ENCODE measurements at regions not wholly inside any gene's neighbourhood (a gene's known extent, or its start where the extent isn't known, plus 50 kb on each side); places are given as distances from the start of the nearest gene placed in this dataset.

- Histone ChIP-seq H4K5ac (ENCODE audit: low read length) (no peak overlapping the region), H3K4me2 (ENCODE audit: low read length) (no peak overlapping the region), H2AK5ac (ENCODE audit: low read length) (no peak overlapping the region), H2BK5ac (ENCODE audit: low read length) (no peak overlapping the region), H3K79me2 (ENCODE audit: control insufficient read depth, insufficient read depth, low read length) (no peaks in the 10 kb centered on the region), H3K4me1 (ENCODE audit: control insufficient read depth, low read depth, low read length) (peaks cover 2% of the 10 kb centered on the region), H3K4ac (ENCODE audit: low read depth, low read length) (no peak overlapping the region), H2BK15ac (replicated peaks; ENCODE audit: low read depth) (no peak overlapping the region), H3K9ac (ENCODE audit: low read length) (no peak overlapping the region), H3K4me3 (ENCODE audit: low read length) (no peak overlapping the region), H3K18ac (ENCODE audit: low read length) (no peak overlapping the region), H4K8ac (ENCODE audit: low read depth, low read length) (no peak overlapping the region), H3K23ac (ENCODE audit: low read length) (no peak overlapping the region), H3K36me3 (ENCODE audit: control insufficient read depth, insufficient read depth, low read length) (no peaks in the 10 kb centered on the region), H3K27me3 (ENCODE audit: insufficient read depth, low read length, poor library complexity) (no peaks in the 10 kb centered on the region), H3K27ac (ENCODE audit: low read depth, low read length) (no peak overlapping the region), H2BK120ac (ENCODE audit: low read depth, low read length) (no peak overlapping the region), H3K56ac (ENCODE audit: low read length) (no peak overlapping the region), H3K79me1 (ENCODE audit: low read length) (no peaks in the 10 kb centered on the region)
- no peak for DNase-seq
These were observed 503.4 kb downstream of the PLXNA4 start for GRCh38 chr7:132072873-132073272.

- H2BK5ac ChIP-seq (ENCODE audit: low read length): no peak overlapping the region
- H3K36me3 ChIP-seq (ENCODE audit: control insufficient read depth, insufficient read depth, low read length): no peaks in the 10 kb centered on the region
- no peak overlapping the region for H4K8ac ChIP-seq (ENCODE audit: low read depth, low read length)
- no peak overlapping the region for H3K4me3 ChIP-seq (ENCODE audit: low read length)
- H3K79me1 ChIP-seq (ENCODE audit: low read length): no peaks in the 10 kb centered on the region
- no peak overlapping the region for H3K23ac ChIP-seq (ENCODE audit: low read length)
- H4K5ac ChIP-seq (ENCODE audit: low read length): no peak overlapping the region
- H2AK5ac ChIP-seq (ENCODE audit: low read length): no peak overlapping the region
- peaks cover 2% of the 10 kb centered on the region for H3K4me1 ChIP-seq (ENCODE audit: control insufficient read depth, low read depth, low read length)
- H3K27me3 ChIP-seq (ENCODE audit: insufficient read depth, low read length, poor library complexity): no peaks in the 10 kb centered on the region
- H3K18ac ChIP-seq (ENCODE audit: low read length): no peak overlapping the region
- H3K4me2 ChIP-seq (ENCODE audit: low read length): no peak overlapping the region
- H2BK120ac ChIP-seq (ENCODE audit: low read depth, low read length): no peak overlapping the region
- no CpG with 5 or more reads among the region's 4 CpGs for WGBS (ENCODE audit: extremely low coverage, insufficient coverage, low lambda C conversion rate)
- H3K4ac ChIP-seq (ENCODE audit: low read depth, low read length): no peak overlapping the region
- no peak overlapping the region for H3K56ac ChIP-seq (ENCODE audit: low read length)
- H3K79me2 ChIP-seq (ENCODE audit: control insufficient read depth, insufficient read depth, low read length): no peaks in the 10 kb centered on the region
- no peak overlapping the region for H3K9ac ChIP-seq (ENCODE audit: low read length)
- no peak overlapping the region for H3K27ac ChIP-seq (ENCODE audit: low read depth, low read length)
- no peak for DNase-seq
- H2BK15ac ChIP-seq (replicated peaks; ENCODE audit: low read depth): no peak overlapping the region
These were observed 504.1 kb downstream of the PLXNA4 start for GRCh38 chr7:132072165-132072564.

DNA sequence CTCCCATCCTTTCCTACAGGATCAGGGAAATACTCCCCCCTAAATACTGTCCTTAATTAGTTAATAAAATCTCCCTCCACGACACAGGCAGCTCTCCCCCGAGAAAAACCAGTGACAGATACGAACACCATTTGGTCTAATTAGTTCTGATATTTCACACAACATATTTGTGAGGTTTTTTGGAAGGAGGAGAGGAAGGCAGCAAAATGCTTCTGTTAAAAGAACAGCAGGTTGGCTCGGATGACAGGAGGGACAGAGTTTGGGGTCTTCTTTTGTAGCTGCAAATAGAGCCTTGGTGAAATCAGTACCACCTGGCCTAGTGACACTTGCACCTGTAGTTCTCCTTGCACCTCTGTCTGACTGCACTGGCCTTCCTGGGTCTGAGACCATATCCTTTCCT lies 507.0 kb downstream of the PLXNA4 start:
- WGBS (ENCODE audit: extremely low coverage, insufficient coverage, low lambda C conversion rate): no CpG with 5 or more reads among the region's 4 CpGs
- Histone ChIP-seq H3K18ac (ENCODE audit: low read length) (no peak overlapping the region), H3K36me3 (ENCODE audit: control insufficient read depth, insufficient read depth, low read length) (no peaks in the 10 kb centered on the region), H2AK5ac (ENCODE audit: low read length) (no peak overlapping the region), H3K27ac (ENCODE audit: low read depth, low read length) (no peak overlapping the region), H3K4me1 (ENCODE audit: control insufficient read depth, low read depth, low read length) (no peaks in the 10 kb centered on the region), H3K4me2 (ENCODE audit: low read length) (no peak overlapping the region), H3K56ac (ENCODE audit: low read length) (no peak overlapping the region), H4K8ac (ENCODE audit: low read depth, low read length) (no peak overlapping the region), H2BK5ac (ENCODE audit: low read length) (no peak overlapping the region), H3K79me2 (ENCODE audit: control insufficient read depth, insufficient read depth, low read length) (no peaks in the 10 kb centered on the region), H2BK15ac (replicated peaks; ENCODE audit: low read depth) (no peak overlapping the region), H3K79me1 (ENCODE audit: low read length) (no peaks in the 10 kb centered on the region), H3K27me3 (ENCODE audit: insufficient read depth, low read length, poor library complexity) (no peaks in the 10 kb centered on the region), H3K23ac (ENCODE audit: low read length) (no peak overlapping the region), H4K5ac (ENCODE audit: low read length) (no peak overlapping the region), H2BK120ac (ENCODE audit: low read depth, low read length) (no peak overlapping the region), H3K4me3 (ENCODE audit: low read length) (no peak overlapping the region), H3K4ac (ENCODE audit: low read depth, low read length) (no peak overlapping the region), H3K9ac (ENCODE audit: low read length) (no peak overlapping the region)
- no peak for DNase-seq

DNA sequence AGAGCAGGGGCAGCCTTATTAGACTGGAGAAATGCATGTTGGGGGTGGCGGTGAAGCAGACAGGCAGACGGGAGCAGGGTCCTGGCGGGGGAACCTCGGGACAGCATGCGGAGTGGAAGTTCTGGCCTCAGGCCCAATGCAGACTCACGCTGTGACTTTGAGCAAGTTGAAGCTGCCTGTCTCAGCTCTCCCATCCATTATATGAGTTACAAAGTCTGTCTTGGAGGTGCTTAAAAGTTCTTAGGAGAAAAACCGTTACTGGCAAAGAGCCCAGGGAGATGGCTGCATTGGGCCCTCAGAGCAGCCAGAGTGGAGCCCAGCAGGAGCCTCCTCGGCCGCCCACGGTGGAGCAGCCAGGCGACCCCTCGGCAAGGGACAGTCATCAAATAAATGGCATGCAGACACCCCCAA lies 509.5 kb downstream of the PLXNA4 start:
- H3K4me3 ChIP-seq (ENCODE audit: low read length): no peak overlapping the region
- H4K5ac ChIP-seq (ENCODE audit: low read length): no peak overlapping the region
- WGBS (ENCODE audit: extremely low coverage, insufficient coverage, low lambda C conversion rate): no CpG with 5 or more reads among the region's 12 CpGs
- no peak overlapping the region for H3K56ac ChIP-seq (ENCODE audit: low read length)
- no peaks in the 10 kb centered on the region for H3K79me2 ChIP-seq (ENCODE audit: control insufficient read depth, insufficient read depth, low read length)
- H3K4ac ChIP-seq (ENCODE audit: low read depth, low read length): no peak overlapping the region
- no peaks in the 10 kb centered on the region for H3K27me3 ChIP-seq (ENCODE audit: insufficient read depth, low read length, poor library complexity)
- H3K79me1 ChIP-seq (ENCODE audit: low read length): no peaks in the 10 kb centered on the region
- H3K9ac ChIP-seq (ENCODE audit: low read length): no peak overlapping the region
- no peak overlapping the region for H2BK5ac ChIP-seq (ENCODE audit: low read length)
- no peak overlapping the region for H2AK5ac ChIP-seq (ENCODE audit: low read length)
- no peaks in the 10 kb centered on the region for H3K4me1 ChIP-seq (ENCODE audit: control insufficient read depth, low read depth, low read length)
- H2BK15ac ChIP-seq (replicated peaks; ENCODE audit: low read depth): no peak overlapping the region
- H3K18ac ChIP-seq (ENCODE audit: low read length): no peak overlapping the region
- H3K4me2 ChIP-seq (ENCODE audit: low read length): no peak overlapping the region
- no peak overlapping the region for H2BK120ac ChIP-seq (ENCODE audit: low read depth, low read length)
- no peak overlapping the region for H4K8ac ChIP-seq (ENCODE audit: low read depth, low read length)
- no peak for DNase-seq
- no peak overlapping the region for H3K27ac ChIP-seq (ENCODE audit: low read depth, low read length)
- H3K23ac ChIP-seq (ENCODE audit: low read length): no peak overlapping the region
- no peaks in the 10 kb centered on the region for H3K36me3 ChIP-seq (ENCODE audit: control insufficient read depth, insufficient read depth, low read length)

DNA sequence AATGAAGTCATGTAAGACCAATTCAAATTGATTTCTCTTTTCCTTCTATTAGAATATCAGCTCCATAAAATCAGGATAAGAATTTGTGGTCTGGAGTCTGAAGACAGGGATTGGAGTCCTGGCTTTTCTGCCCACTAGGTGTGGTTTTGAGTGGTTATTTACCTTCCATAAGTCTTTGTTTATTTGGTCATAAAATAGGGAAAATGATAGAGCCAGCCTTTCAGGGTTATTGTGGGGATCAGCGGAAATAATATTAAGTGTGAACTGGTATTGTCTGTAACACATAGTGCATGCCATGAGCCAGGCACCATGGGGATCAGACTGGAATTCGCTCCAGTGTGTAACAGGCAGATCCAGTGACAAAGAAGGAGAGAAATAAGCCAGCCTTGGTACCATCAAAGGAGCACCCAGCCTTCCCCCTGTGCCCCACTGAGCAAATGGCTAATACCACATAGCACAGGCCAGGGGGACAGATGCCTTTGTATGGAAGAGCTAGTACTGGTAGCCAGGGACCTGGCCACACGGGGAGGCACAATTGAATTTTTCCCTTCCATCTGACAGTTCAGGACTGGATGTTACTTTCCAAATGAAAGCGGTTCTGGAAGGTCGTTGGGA lies 509.7 kb upstream of the PODXL start:
- H3K27ac ChIP-seq (ENCODE audit: low read depth, low read length): no peak overlapping the region
- H3K23ac ChIP-seq (ENCODE audit: low read length): no peak overlapping the region
- WGBS (ENCODE audit: extremely low coverage, insufficient coverage, low lambda C conversion rate): no CpG with 5 or more reads among the region's 5 CpGs
- no peaks in the 10 kb centered on the region for H3K36me3 ChIP-seq (ENCODE audit: control insufficient read depth, insufficient read depth, low read length)
- no peak overlapping the region for H4K8ac ChIP-seq (ENCODE audit: low read depth, low read length)
- H4K5ac ChIP-seq (ENCODE audit: low read length): no peak overlapping the region
- H3K4me1 ChIP-seq (ENCODE audit: control insufficient read depth, low read depth, low read length): no peaks in the 10 kb centered on the region
- DNase-seq: no peak
- H3K4me2 ChIP-seq (ENCODE audit: low read length): no peak overlapping the region
- no peak overlapping the region for H2BK120ac ChIP-seq (ENCODE audit: low read depth, low read length)
- H3K18ac ChIP-seq (ENCODE audit: low read length): no peak overlapping the region
- H3K27me3 ChIP-seq (ENCODE audit: insufficient read depth, low read length, poor library complexity): no peaks in the 10 kb centered on the region
- H3K4me3 ChIP-seq (ENCODE audit: low read length): no peak overlapping the region
- H3K56ac ChIP-seq (ENCODE audit: low read length): peak overlapping the region; percentile 7
- H2BK5ac ChIP-seq (ENCODE audit: low read length): no peak overlapping the region
- no peak overlapping the region for H2AK5ac ChIP-seq (ENCODE audit: low read length)
- no peak overlapping the region for H3K9ac ChIP-seq (ENCODE audit: low read length)
- H3K79me1 ChIP-seq (ENCODE audit: low read length): no peaks in the 10 kb centered on the region
- H3K4ac ChIP-seq (ENCODE audit: low read depth, low read length): no peak overlapping the region
- no peak overlapping the region for H2BK15ac ChIP-seq (replicated peaks; ENCODE audit: low read depth)
- no peaks in the 10 kb centered on the region for H3K79me2 ChIP-seq (ENCODE audit: control insufficient read depth, insufficient read depth, low read length)

All from mesendoderm (in vitro differentiated cells).